T-helper 1 cell treated with Interleukin-12 subunit alpha and Interleukin-12 subunit beta and Interleukin-4 antibody, amounts not matched to agents 30 ng/mL and 1 ng/mL, for 36 hours (primary cell): ENCODE measurements at regions not wholly inside any gene's neighbourhood (a gene's known extent, or its start where the extent isn't known, plus 50 kb on each side); places are given as distances from the start of the nearest gene placed in this dataset.

ENCODE experiments used
- intact Hi-C: fragments of 100-400 bp; cut with micrococcal nuclease; formaldehyde crosslinking; loops from one replicate; pipeline ENCODE4 v1.15.1; 2024

DNA sequence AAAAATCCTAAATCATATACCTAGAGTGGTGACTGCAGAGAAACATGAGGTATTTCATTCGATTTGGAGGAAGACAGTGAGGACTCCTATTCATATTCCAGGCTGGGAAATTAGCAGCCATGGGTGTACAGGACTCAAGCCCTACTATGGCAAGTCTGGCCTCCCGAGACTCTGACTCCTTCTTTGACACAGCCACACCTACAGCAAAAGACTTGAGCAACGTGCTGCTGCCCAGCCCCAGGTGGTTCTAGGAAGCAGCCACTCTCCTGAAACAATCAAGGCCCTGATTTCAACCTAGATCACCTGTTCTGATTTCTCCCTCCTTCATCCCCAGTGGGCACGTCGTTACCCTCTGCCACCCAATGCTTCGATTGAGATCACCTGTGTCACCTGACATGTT is 84.0 kb upstream of the ATP11B start:
- intact Hi-C loops = no loop called here

DNA sequence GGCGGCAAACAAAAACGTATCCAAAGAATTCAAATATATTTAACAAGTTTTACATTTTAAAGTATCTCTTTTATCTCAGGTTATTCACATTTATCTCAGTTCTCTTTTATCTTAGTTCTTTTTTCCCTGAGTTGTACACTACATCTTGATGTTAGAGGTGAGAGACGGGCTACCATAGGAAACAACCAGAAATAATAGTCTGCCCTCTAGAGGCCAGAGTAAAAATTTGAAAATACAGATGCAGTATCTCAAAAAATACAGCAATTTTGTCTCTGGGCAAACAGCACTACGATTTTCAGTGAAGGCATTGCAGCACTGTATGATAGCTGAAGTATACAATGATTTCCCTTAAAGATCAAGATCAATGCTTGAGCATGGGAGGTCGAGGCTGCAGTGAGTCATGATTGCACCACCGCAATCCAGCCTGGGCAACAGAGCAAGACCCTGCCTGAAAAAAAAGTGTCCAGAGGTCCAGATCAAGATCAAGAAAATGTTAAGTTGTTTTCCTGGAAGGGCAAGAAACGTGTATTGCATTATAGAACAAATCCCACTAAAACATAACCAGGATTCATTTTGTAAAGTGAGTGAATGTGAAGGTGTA is 82.6 kb upstream of the ATP11B start:
- intact Hi-C loops = loop anchor here (5.0 to 10.0 kb wide), 2 partner anchors 202 to 474 kb away; no protein-coding TSS in a partner anchor

DNA sequence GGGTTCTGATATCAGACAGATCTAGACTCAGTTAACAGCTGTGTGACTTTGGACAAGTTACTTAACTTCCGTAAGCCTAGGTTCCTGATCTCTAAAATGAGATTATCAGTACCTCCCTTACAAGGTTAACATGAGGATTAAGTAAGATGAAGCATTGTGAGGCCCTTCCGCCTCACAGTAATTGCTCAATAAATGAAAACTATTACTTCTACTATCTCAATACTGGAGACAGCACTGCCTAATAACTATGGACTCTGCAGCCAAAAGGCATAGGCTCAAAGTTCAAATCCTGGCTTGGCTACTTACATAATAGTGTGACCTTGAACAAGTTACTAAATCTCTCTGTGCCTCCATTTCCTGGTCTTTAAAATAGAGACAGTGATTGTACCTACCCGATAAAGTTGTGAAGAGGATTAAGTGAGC is 82.0 kb upstream of the ATP11B start:
- intact Hi-C loops = loop anchor here (5.0 to 10.0 kb wide), 2 partner anchors 201 to 474 kb away; no protein-coding TSS in a partner anchor

DNA sequence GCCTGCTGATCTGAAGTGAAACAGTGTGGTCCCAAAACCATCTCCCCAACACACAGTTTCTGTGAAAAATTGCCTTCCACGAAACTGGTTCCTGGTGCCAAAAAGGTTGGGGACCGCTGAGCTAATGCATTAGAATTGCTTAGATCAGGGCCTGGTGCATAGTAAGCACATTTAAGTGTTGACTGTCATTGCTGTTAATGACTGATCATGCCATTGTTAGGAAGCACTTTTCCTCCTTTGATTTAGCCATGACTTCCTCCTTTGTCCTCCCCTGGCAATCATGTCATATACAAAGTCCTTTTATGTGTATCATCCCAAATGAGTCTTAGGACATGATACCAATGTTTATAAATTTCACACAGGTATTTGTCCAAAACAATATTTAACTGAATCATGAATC is 81.5 kb upstream of the ATP11B start:
- intact Hi-C loops = loop anchor here (5.0 to 10.0 kb wide), 2 partner anchors 200 to 473 kb away; no protein-coding TSS in a partner anchor

DNA sequence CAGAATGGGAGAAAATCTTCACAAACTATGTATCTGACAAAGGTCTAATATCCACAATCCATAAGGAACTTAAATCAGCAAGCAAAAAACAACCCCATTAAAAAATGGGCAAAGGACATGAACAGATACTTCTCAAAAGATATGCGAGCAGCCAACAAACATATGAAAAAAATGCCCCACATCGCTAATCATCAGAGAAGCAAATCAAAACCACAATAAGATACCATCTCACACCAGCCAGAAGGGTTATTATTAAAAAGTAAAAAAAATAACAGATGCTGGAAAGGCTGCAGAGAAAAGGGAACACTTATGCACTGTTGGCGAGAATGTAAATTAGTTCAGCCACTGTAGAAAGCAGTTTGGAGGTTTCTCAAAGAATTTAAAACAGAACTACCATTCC is 80.2 kb upstream of the ATP11B start:
- intact Hi-C loops = loop anchor here (5.0 to 10.0 kb wide), 2 partner anchors 199 to 472 kb away; no protein-coding TSS in a partner anchor

DNA sequence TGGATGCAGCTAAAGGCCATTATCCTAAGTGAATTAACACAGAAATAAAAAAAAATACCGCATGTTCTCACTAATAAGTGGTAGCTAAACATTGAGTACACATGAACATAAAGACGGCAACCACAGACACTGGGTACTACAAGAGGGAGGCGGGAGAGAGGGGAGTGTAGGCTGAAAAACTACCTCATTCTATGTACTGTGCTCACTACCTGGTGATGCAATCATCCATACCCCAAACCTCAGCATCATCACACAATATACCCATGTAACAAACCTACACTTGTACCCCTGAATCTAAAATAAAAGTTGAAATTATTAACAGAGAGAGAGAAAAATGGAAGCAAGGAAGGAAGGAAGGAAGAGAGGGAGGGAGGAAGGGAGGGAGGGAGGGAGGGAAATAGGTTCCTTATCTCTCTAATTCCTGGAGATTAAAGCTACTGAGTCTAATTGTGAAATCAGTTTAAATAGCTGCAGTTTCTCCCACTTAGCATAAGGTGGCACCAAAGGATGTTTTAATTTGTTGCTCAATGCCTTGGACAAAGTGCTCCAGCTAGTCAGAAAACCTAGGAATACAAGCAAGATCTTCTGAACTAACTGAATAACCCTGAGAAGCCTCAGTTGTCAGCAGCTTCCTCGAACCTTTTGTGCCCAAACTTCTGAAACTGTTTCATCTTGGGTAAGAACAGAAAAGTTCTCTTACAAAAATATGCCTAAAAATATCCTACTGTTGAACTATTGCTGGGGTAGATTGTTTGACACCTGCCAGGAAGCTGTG is 79.4 kb upstream of the ATP11B start:
- intact Hi-C loops = loop anchor here (1.0 to 10.0 kb wide), 8 partner anchors 75 to 668 kb away; partner anchors contain the start of gene MCCC1

DNA sequence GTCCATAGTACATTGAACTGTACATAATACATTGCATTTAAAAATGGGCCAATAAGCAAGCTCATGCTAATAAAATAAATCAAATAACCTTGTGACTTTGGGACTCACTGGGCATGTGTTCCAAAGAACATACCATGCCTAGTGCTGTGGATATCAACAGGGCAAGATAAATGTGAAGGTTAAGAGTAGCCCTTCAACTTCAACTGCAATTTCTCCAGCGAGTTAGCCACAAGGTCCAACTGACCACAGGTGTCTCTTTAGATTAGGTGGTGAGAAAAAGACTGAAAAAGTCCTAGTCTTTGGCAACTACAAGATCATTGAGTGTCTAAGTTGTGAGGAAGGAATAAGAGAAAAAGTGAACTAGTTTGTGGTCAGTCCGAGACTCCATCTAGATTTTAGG is 78.3 kb upstream of the ATP11B start:
- intact Hi-C loops = loop anchor here (2.0 to 10.0 kb wide), 2 partner anchors 80 to 470 kb away; no protein-coding TSS in a partner anchor

DNA sequence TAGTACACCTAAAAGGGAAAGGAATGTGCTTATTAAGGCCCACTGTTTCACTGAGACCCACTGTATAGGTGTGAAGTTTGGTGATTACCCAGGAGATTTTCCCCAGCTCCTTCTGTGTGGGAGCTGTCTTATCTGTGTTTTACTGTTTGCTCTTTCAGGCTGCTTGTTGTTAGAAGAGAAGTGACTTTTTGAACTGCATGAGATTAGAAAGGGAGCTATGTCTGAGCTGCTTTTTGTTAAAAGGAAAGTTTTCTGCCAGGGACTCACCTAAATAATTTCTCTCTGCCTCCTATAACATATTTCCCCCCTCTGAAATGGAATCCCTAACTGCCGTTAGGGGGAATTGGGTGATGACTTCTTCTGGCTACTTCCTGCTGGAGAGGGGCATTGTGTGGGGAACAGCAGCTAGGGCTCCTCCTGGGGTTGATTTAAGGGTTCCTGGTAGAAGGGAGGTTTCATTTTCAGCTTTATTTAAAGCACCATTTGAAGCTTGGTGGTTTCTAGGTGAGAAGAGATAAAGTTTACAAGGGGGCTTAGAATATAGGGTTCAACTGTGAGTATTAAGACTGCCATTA is 77.1 kb upstream of the ATP11B start:
- intact Hi-C loops = loop anchor here (10.0 kb wide), 1 partner anchor 469 kb away; no protein-coding TSS in a partner anchor

DNA sequence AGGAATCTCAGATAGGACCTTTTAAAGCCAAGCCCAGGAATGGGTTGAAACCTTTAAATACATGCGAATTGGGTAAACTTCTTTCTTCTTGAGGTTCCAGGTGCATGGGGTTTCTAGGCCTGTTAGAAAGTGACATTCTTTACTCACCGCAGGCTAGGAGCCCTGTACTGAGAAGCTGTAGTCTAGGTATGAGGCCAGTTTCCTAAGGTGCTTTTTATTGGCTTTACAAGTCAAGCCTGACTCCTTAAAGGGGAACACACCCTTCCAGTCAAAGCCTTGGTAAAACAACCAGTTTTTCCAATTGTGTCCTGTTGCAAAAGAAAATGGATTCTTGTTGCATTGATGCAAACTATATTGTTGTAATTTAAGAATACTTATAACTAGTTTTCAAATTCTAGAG is 76.1 kb upstream of the ATP11B start:
- intact Hi-C loops = loop anchor here (10.0 kb wide), 1 partner anchor 468 kb away; no protein-coding TSS in a partner anchor

DNA sequence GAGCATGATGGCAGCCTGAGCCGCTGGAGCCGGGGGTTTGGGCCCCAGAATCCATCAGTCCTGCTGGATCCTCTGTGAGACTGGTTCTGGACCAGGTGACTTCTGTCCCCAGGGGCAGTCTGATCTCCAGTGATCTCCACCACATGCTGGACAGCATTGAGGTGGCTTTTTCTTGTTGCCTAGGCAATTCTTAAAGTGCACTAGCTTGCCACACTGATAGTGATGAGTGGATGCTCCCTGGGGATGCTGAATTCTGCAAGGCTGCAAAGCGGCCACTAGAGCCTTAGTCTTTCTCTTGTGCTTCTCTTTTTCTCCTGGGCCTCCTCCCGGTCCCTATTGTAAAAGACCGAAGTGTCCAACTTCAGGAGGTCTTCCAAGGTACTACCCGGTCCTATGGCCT is 70.4 kb upstream of the ATP11B start:
- intact Hi-C loops = no loop called here

DNA sequence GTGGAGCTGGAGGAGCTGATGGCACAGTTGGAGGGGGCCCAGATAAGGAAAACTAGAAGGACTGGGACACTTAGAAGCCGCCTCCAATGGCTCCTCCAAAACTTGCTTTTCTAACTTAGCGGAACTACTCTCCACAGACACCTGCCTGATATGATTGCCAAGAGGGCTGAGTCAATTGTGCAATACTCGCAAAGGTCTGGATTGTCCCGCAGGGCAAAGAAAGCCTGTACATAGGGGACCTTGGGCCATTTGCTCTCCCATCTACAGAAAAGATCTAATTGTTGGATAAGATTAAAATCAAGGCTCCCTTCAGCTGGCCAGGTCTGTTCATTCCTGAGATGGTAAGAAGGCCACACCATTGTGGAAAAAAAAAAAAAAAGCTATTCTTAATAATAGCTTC is 69.7 kb upstream of the ATP11B start:
- intact Hi-C loops = no loop called here

DNA sequence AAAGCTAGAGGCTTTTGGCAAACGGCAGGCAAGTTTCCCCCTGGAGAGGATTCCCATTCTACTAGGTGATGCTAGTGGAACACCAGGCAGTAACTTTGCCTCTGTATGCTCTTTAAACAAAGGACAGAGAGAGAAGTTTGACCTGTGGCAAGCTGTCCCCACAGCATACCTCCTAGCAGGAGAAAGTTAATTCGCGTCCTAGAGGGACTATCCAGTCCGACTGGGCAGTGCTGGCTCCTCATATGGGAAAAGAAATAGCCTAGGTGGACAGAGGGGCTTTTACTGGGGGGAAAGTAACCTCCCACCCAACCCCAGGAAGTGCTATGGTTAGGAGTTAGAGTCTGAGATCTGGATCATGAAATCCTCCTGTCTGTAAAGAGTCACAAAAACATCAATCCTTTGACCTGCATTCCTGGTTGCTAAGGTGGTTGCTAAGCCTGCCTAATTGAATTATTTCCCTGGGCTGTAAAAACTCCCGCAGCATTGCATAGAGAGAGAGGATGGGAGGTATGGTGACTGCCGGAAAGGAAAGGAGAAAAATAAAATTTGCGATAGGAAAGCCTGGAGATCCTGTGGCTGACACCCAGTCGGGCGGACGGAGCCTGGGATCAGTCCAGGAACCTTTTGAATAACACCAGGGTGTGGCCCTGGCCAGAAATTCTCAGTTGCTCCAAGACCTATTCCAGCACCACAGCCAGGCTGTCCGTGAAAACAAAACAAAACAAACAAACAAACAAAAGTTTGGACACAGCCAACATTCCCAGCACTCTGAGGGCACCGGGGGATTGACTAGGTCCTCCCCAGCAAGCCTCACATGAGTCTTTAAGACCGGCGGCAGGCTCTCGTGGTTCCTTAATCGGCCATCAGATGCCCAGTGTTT is 67.7 kb upstream of the ATP11B start:
- intact Hi-C loops = no loop called here

DNA sequence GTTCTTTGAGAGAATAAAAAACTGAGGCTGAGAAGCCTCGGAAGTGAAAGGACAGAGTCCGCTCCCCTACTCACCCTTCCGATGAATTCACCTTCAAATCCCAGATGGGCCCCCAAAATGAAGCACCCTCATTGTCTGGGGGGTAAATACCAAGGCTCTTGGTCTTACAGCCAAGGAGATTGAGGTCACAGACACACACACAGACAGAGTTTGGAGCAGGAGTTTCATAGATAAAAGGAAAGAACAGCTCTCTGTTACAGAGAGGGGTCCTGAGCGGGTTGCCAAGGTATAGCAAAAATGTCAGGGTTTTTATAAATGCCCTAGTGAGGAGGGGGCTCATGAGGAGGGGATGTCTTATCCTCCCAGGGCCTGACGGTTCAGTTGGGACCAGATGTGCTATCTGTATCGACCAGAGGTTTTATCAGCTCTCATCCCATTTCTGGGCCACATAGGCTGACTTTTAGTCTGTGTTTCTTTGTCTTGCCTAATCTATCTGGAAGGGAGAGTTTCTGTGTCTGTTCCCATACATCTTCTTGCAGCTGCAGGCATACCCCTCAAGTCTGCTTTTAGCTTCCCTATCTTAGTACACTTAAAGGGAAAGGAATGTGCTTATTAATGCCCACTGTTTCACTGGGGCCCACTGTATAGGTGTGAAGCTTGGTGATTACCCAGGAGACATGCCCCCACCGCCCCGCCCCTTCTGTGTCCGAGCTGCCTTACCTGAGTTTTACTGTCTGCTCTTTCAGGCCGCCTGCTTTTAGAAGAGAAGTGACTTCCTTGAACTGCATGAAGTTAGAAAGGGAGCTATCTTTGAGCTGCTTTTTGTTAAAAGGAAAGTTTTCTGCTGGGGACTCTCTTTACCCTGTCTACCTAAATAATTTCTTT is 66.8 kb upstream of the ATP11B start:
- intact Hi-C loops = no loop called here

DNA sequence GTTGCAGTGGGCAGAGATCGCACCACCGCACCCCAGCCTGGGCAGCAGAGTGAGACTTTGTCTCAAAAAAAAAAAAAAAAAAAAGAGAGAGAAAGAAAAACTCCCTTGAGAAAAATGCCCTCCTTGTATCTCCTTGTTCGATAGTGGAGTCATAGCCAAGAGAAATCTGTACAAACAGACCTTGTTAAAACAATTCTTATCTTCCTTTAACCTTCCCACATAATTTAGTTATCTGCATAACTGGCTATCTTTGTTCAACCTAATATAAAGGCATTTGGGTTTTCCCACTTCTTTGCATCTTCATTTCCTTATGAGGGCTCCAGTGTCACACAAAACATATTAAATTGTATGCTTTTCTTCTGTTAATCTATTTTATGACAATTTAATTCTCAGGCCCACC is 65.1 kb upstream of the ATP11B start:
- intact Hi-C loops = no loop called here

DNA sequence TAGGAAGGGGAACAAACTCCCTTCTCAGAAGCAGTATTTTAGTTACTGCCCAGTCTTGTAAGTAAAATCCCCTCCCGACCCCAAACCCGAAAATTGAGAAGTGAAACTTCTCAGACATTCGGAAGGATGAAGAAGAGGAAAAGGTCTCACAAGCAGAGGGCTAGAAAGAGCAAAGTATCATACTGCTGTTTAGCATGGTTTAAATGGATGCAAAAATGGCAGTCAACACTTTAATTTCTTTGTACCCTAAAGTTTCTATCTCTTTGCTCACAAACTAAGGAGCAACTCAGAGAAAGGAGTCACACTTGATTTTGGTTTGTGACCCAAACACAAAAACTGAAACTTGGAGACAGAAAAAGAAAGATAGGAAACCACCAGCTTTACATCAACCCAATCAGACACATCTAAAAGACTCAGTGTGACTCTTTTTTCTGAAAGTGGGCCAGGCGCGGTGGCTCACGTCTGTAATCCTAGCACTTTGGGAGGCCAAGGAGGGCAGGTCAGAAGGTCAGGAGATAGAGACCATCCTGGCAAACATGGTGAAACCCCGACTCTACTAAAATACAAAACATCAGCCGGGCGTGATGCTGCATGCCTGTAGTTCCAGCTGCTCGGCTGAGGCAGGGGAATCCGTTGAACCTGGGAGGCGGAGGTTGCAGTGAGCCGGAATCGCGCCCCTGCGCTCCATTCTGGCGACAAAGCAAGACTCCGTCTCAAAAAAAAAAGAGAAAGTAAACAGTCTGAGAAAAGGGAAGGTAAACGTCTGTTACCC is 63.2 kb upstream of the ATP11B start:
- intact Hi-C loops = no loop called here

DNA sequence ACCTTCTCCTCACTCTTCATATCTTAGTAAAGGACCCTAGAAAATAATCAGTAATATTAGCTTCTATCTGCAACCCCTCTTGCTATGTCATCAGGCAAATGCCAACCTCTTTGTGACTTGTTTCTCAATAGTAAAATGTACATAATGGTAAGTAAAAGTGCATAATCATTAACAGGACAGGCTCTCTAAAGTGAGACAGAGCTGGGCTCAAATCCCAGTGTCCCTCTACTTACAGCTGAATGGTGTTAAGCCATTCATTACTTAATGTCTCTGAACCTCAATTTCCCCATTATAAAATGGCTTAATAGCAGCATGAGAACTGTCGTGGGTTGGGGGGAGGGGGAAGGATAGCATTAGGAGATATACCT is 62.6 kb upstream of the ATP11B start:
- intact Hi-C loops = no loop called here

DNA sequence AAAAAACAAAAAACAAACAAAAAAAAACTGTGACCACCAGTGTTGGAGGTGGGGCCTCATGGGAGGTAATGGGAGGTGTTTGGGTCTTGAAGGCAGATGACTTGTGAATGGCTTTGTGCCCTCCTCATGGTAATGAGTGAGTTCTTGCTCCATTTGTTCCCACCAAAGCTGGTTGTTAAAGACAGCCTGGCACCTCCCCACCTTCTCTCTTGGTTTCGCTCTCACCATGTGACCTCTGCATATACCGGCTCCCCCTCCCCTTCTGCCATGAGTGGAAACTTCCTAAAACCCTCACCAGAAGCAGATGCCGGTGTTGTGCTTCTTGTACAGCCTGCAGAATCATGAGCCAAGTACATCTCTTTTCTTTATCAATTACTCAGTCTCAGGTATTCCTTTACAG is 61.5 kb upstream of the ATP11B start:
- intact Hi-C loops = no loop called here

DNA sequence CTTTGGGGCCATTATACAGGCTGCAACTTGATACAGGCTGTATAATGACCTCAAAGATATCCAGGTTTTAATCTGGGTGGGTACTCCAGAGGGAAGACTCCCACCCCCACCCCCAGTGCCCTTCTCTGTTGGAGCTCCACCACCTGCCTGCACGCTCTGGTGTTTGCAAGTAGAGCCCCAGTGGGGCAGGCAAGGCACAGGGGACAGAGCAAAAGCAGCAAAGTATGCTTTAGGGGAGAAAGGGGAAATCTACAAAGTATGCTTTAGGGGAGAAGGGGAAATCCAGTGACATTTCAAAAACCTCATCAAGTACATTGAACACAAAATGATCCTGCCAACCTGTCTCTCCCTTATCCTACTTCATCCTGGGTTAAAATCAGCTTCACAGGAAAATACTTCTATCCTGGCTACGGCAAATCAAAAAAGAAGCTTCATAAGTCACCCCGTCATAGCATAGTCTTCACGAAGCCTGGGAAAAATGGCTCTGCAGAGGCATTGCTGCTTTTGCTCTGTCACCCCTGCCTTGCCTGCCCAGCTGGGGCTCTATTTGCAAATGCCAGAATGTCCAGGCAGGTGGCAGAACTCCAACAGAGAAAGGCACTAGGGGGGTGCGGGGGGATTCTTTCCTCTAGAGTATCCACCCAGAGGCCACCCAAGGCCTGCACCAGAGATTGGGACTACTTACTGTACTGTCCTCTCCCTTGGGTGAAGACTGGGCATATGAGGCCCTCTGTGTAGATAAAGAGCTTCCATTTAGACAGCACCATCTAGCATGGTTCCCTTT is 60.9 kb upstream of the ATP11B start:
- intact Hi-C loops = no loop called here

DNA sequence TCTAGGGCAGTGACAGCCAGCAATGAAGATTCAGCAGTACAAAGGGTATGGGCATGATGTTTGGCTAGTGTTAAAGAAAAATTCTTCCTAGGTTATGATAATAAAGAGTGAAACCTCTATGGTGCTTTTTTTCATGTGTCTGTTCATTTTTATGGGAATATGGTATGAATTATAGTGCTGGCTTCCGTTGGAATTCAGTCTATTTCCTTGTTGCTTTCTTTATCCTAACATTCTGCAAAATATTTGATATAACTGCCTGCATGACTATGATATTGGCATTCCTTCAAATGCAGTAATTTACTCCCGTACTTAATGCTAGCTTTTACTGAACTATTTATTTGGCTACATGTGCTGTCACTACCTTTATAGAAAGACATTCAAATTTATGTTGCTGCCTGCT is 57.6 kb upstream of the ATP11B start:
- intact Hi-C loops = no loop called here
